ENCODE measurements at regions not wholly inside any gene's neighbourhood (a gene's known extent, or its start where the extent isn't known, plus 50 kb on each side); places are given as distances from the start of the nearest gene placed in this dataset.

DNA sequence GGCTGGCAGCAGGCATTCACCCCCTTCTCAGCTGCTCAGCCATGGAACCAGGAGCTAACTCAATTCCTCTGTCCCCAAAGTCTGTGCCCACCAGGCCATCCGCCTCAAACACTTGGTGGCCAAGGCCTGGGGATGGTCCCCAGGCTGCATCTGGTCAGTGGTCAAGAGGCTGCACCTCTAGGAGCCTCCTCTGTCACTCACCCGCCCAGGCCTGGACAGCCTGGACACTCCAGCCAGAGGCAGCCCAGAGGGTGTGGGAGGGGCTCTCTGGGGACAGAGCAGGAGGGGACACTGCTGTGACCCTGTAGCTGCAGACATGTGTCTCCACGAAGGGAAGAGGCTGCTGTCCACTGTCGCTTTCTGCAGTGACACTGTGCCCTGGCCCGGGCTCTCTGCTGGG is 416.6 kb upstream of the SULF2 start:
- H3K27me3 ChIP-seq = no peaks in the 10 kb centered on the region
- no peak for DNase-seq (ENCODE audit: extremely low spot score)
- H3K4me1 ChIP-seq = peaks cover 0 to 6% (median 5%) of the 10 kb centered on the region in 4 donors
- no peak overlapping the region for H3K27ac ChIP-seq (replicated peaks in 1 of 4)
- no peaks in the 10 kb centered on the region for H3K36me3 ChIP-seq
- TF ChIP-seq POLR2AphosphoS5 (IDR thresholded peaks at IDR 0.05) (no peak), POLR2A (IDR thresholded peaks at IDR 0.05; ENCODE audit: low read depth) (no peak), CTCF (IDR thresholded peaks at IDR 0.05) (no peak), EP300 (IDR thresholded peaks at IDR 0.05) (no peak)
- H3K9me3 ChIP-seq = no peaks in the 10 kb centered on the region
- H3K4me3 ChIP-seq = no peak overlapping the region
- intact Hi-C loops (cut with DNase I) = no loop called here
- WGBS = 83% methylated on average over 4 of the region's 5 CpGs

DNA sequence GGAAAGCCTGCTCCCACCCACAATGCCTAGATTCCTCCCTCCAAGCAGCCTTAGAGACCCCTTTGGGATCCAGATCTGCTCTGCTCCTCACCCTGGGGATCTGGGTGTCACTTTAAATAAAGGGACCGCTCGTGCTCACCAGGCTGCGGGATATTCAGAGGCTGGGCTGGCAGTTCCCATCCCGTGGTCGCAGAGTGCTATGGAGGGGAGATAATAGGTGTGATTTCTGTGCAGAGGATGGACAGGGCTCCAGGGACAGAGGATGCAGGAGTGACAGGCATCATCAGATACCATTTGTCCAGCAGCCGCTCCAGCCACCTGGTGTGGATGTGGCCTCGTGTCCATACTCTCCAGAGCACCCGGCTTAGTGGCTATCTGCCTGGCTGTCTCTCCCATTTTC is 415.9 kb upstream of the SULF2 start:
- peaks cover 0 to 8% (median 6%) of the 10 kb centered on the region in 4 donors for H3K4me1 ChIP-seq
- H3K4me3 ChIP-seq = no peak overlapping the region
- intact Hi-C loops (cut with DNase I) = no loop called here
- no peaks in the 10 kb centered on the region for H3K27me3 ChIP-seq
- 94% methylated on average over 7 of the region's 8 CpGs for WGBS
- no peak overlapping the region for H3K27ac ChIP-seq (replicated peaks in 1 of 4)
- no peak for DNase-seq (ENCODE audit: extremely low spot score)
- H3K36me3 ChIP-seq = no peaks in the 10 kb centered on the region
- H3K9me3 ChIP-seq = no peaks in the 10 kb centered on the region
- TF ChIP-seq POLR2A (IDR thresholded peaks at IDR 0.05; ENCODE audit: low read depth) = no peak
- no peak for TF ChIP-seq EP300 (IDR thresholded peaks at IDR 0.05)
- TF ChIP-seq POLR2AphosphoS5 (IDR thresholded peaks at IDR 0.05) = no peak

DNA sequence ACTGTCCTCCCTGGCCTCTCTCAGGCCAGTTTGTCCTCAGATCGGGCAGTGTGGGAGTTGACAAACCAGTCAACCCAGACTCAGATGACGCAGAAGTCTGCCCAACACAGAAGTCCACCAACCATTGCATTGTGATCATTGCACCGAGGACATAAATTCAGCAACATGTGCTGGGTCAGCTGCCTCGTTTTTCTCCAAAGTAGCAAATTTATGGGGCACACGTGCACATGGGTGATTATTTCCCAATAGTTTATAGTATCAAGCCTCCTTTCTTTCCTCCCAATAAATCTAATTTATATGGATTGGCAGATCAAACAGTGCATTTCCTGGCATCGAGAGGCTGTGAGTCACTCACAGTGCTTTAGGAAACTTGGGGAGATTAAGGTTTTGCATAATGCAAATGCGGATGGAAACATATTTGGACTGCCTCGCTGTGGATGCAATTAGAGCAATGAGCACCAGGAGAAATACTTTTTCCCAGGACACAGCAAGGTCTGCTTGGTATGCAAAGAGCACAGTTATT is 413.7 kb upstream of the SULF2 start:
- H3K4me3 ChIP-seq = no peak overlapping the region
- no peaks in the 10 kb centered on the region for H3K27me3 ChIP-seq
- intact Hi-C loops (cut with DNase I) = loop anchor here (10.0 kb wide), 1 partner anchor 64 kb away; no protein-coding TSS in a partner anchor
- no peak for DNase-seq (ENCODE audit: extremely low spot score)
- no peaks in the 10 kb centered on the region for H3K36me3 ChIP-seq
- H3K4me1 ChIP-seq = peaks cover 0 to 17% (median 13%) of the 10 kb centered on the region in 4 donors
- TF ChIP-seq POLR2AphosphoS5 (IDR thresholded peaks at IDR 0.05) (no peak), CTCF (IDR thresholded peaks at IDR 0.05) (no peak), EP300 (IDR thresholded peaks at IDR 0.05) (no peak), POLR2A (IDR thresholded peaks at IDR 0.05; ENCODE audit: low read depth) (no peak)
- H3K27ac ChIP-seq (replicated peaks in 1 of 4) = no peak overlapping the region
- H3K9me3 ChIP-seq = no peaks in the 10 kb centered on the region
- WGBS = 81% methylated on average over 8 of the region's 8 CpGs

DNA sequence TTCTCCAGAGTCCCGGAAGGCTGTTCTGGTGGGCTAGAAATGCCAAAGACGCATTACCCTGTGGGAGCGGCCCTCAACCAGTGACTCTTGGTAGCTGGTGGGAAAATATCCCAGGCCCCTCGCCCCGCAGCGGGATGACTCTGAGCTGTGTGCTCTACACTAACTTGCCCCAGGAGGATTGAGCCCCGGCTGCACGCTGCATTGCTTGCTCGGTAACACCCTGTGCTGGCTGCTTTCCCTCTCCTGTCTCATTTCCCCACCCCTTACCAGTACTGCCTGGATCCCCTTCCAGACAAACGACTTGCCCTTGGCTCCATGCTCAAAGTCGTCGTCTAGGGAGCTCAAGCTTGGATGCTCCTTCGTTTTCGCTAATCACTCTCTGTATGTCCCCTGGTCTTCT is 411.8 kb upstream of the SULF2 start:
- no peak for TF ChIP-seq POLR2AphosphoS5 (IDR thresholded peaks at IDR 0.05)
- TF ChIP-seq POLR2A (IDR thresholded peaks at IDR 0.05; ENCODE audit: low read depth) = no peak
- TF ChIP-seq EP300 (IDR thresholded peaks at IDR 0.05) = no peak
- no peak for TF ChIP-seq CTCF (IDR thresholded peaks at IDR 0.05)
- WGBS = 68% methylated on average over 14 of the region's 14 CpGs
- no peak overlapping the region for H3K27ac ChIP-seq (replicated peaks in 1 of 4)
- no peaks in the 10 kb centered on the region for H3K36me3 ChIP-seq
- H3K27me3 ChIP-seq = no peaks in the 10 kb centered on the region
- no peak overlapping the region for H3K4me3 ChIP-seq
- peaks cover 0 to 20% (median 13%) of the 10 kb centered on the region in 4 donors for H3K4me1 ChIP-seq
- H3K9me3 ChIP-seq = no peaks in the 10 kb centered on the region
- no peak for DNase-seq (ENCODE audit: extremely low spot score)
- intact Hi-C loops (cut with DNase I) = loop anchor here (10.0 kb wide), 1 partner anchor 62 kb away; no protein-coding TSS in a partner anchor

DNA sequence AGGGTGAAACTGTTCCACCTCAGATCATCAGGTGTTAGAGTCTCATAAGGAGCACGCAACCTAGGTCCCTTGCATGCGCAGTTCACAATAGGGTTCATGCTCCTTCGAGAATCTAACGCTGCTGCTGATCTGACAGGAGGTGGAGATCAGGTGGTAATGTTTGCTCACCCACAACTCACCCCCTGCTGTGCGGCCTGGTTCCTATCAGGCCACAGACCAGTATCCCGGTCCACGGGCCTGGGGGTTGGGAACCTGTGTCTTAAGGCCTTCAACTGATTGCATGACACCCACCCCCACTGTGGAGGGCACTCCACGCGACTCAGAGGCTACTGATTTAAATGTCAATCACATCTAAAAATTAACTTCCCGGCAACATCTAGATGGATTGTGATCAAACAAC is 411.2 kb upstream of the SULF2 start:
- Histone ChIP-seq H3K9me3 (no peaks in the 10 kb centered on the region), H3K4me3 (no peak overlapping the region), H3K27me3 (no peaks in the 10 kb centered on the region), H3K36me3 (no peaks in the 10 kb centered on the region), H3K27ac (replicated peaks in 1 of 4) (no peak overlapping the region), H3K4me1 (peaks cover 3 to 22% (median 17%) of the 10 kb centered on the region in 4 donors)
- WGBS = 71% methylated on average over 5 of the region's 10 CpGs
- DNase-seq (ENCODE audit: extremely low spot score) = no peak
- TF ChIP-seq POLR2A (IDR thresholded peaks at IDR 0.05; ENCODE audit: low read depth) (no peak), CTCF (IDR thresholded peaks at IDR 0.05) (no peak), POLR2AphosphoS5 (IDR thresholded peaks at IDR 0.05) (no peak), EP300 (IDR thresholded peaks at IDR 0.05) (no peak)
- intact Hi-C loops (cut with DNase I) = loop anchor here (10.0 kb wide), 1 partner anchor 62 kb away; no protein-coding TSS in a partner anchor
